ENCODE measurements at regions not wholly inside any gene's neighbourhood (a gene's known extent, or its start where the extent isn't known, plus 50 kb on each side); places are given as distances from the start of the nearest gene placed in this dataset.

DNA sequence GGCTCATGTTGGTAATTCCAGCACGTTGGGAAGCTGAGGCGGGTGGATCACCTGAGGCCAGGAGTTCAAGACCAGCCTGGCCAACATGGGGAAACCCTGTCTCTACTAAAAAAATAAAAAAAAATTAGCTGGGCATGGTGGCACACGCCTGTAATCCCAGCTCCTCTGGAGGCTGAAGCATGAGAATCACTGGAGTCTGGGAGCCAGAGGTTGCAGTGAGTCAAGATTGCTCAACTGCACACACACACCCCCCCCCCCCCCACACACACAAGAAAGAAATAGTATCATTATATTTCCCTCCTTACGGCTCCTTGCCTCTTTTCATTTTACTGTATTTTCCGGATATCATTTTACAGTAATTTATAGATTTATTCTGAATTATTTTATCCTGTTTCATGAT is 963.1 kb upstream of the GOT2 start (continued):
- TF ChIP-seq RAD21 (IDR thresholded peaks at IDR 0.05) (no peak), JUND (IDR thresholded peaks at IDR 0.05) (no peak), NR2F2 (IDR thresholded peaks at IDR 0.05) (no peak), EGR1 (IDR thresholded peaks at IDR 0.05; ENCODE audit: low read depth in 2 of 2) (no peak), RXRA (IDR thresholded peaks at IDR 0.05) (no peak)

DNA sequence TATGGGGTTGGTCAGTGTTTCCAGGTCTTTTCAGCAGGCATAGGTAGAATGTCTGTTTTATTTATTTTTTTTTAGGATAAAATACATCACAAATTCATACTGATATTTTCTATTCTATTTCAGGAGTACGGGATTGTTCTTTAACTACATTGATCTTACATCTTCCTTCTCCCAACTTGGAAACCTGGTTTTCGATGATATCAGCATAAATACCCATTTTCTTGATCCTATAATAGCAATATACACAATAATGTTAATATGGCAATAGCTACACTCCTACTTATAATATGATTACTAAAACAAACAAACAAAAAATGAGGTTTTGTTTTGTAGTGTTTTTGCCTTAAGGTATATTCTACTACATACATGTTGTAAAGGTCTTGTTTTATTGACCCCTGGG is 962.4 kb upstream of the GOT2 start:
- no peaks in the 10 kb centered on the region for H3K4me1 ChIP-seq (ENCODE audit: control insufficient read depth in 4 of 4, insufficient read depth in 4 of 4, low read length in 3 of 4)
- H3K27ac ChIP-seq (ENCODE audit: low read depth in 1 of 2, low read length in 2 of 2), result no peak overlapping the region
- H3K9ac ChIP-seq (ENCODE audit: low read depth in 1 of 2, low read length in 2 of 2), result no peak overlapping the region
- DNase-seq (ENCODE audit: low spot score), result no peak
- H3K9me3 ChIP-seq (ENCODE audit: control insufficient read depth in 4 of 4, low read length in 3 of 4), result peaks cover 0 to 1% (median 0%) of the 10 kb centered on the region in 4 donors
- no peaks in the 10 kb centered on the region for H3K36me3 ChIP-seq (ENCODE audit: control insufficient read depth in 4 of 4, insufficient read depth in 3 of 4, low read depth in 1 of 4, low read length in 3 of 4)
- H3K4me3 ChIP-seq (ENCODE audit: low read depth in 1 of 3, low read length in 3 of 3), result no peak overlapping the region
- no peaks in the 10 kb centered on the region for H3K27me3 ChIP-seq (ENCODE audit: control insufficient read depth in 4 of 4, insufficient read depth in 4 of 4, low read length in 3 of 4)
- 71% methylated on average over 2 of the region's 2 CpGs for WGBS
- no peak for TF ChIP-seq RXRA (IDR thresholded peaks at IDR 0.05)
- no peak for TF ChIP-seq GABPA (IDR thresholded peaks at IDR 0.05 in 1 of 2, conservative IDR thresholded peaks at IDR 0.05 in 1 of 2)
- TF ChIP-seq HNF4G (IDR thresholded peaks at IDR 0.05), result no peak
- TF ChIP-seq, protein P1, sequence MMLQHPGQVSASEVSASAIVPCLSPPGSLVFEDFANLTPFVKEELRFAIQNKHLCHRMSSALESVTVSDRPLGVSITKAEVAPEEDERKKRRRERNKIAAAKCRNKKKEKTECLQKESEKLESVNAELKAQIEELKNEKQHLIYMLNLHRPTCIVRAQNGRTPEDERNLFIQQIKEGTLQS (IDR thresholded peaks at IDR 0.05), result no peak
- TF ChIP-seq YY1 (IDR thresholded peaks at IDR 0.05), result no peak
- TF ChIP-seq, protein P2, sequence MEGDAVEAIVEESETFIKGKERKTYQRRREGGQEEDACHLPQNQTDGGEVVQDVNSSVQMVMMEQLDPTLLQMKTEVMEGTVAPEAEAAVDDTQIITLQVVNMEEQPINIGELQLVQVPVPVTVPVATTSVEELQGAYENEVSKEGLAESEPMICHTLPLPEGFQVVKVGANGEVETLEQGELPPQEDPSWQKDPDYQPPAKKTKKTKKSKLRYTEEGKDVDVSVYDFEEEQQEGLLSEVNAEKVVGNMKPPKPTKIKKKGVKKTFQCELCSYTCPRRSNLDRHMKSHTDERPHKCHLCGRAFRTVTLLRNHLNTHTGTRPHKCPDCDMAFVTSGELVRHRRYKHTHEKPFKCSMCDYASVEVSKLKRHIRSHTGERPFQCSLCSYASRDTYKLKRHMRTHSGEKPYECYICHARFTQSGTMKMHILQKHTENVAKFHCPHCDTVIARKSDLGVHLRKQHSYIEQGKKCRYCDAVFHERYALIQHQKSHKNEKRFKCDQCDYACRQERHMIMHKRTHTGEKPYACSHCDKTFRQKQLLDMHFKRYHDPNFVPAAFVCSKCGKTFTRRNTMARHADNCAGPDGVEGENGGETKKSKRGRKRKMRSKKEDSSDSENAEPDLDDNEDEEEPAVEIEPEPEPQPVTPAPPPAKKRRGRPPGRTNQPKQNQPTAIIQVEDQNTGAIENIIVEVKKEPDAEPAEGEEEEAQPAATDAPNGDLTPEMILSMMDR (IDR thresholded peaks at IDR 0.05; ENCODE audit: low read depth, low read length, missing input control), result no peak
- TF ChIP-seq EGR1 (IDR thresholded peaks at IDR 0.05; ENCODE audit: low read depth in 2 of 2), result no peak
- no peak for TF ChIP-seq RAD21 (IDR thresholded peaks at IDR 0.05)
- TF ChIP-seq, protein P3, sequence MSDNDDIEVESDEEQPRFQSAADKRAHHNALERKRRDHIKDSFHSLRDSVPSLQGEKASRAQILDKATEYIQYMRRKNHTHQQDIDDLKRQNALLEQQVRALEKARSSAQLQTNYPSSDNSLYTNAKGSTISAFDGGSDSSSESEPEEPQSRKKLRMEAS (IDR thresholded peaks at IDR 0.05), result no peak
- TF ChIP-seq TAF1 (conservative IDR thresholded peaks at IDR 0.05), result no peak

DNA sequence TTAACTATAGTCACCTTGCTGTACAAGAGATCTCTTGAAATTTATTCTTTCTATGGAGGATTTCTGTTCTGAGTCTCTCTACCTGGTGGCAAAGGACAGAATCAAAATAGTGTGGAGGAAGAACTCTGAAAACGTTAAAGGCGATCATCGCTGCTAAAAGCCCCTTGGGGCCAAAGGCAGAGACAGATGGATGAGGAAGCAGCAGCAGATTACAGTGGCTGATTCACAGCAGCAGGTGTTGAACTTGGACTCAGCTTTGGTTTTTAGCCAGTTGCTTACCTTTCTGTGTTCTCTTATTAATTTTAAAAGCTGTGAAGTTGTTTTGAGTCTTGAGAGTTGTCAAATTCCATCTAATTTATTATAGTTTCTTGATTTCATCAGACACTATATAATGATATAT is 956.1 kb upstream of the GOT2 start:
- Histone ChIP-seq H3K9ac (ENCODE audit: low read depth in 1 of 2, low read length in 2 of 2) (no peak overlapping the region), H3K27ac (ENCODE audit: low read depth in 1 of 2, low read length in 2 of 2) (no peak overlapping the region), H3K27me3 (ENCODE audit: control insufficient read depth in 4 of 4, insufficient read depth in 4 of 4, low read length in 3 of 4) (no peaks in the 10 kb centered on the region), H3K4me3 (ENCODE audit: low read depth in 1 of 3, low read length in 3 of 3) (no peak overlapping the region), H3K36me3 (ENCODE audit: control insufficient read depth in 4 of 4, insufficient read depth in 3 of 4, low read depth in 1 of 4, low read length in 3 of 4) (no peaks in the 10 kb centered on the region), H3K4me1 (ENCODE audit: control insufficient read depth in 4 of 4, insufficient read depth in 4 of 4, low read length in 3 of 4) (no peaks in the 10 kb centered on the region), H3K9me3 (ENCODE audit: control insufficient read depth in 4 of 4, low read length in 3 of 4) (no peaks in the 10 kb centered on the region)
- no peak for DNase-seq (ENCODE audit: low spot score)
- WGBS, result 65% methylated on average over 3 of the region's 3 CpGs
- TF ChIP-seq, protein P4, sequence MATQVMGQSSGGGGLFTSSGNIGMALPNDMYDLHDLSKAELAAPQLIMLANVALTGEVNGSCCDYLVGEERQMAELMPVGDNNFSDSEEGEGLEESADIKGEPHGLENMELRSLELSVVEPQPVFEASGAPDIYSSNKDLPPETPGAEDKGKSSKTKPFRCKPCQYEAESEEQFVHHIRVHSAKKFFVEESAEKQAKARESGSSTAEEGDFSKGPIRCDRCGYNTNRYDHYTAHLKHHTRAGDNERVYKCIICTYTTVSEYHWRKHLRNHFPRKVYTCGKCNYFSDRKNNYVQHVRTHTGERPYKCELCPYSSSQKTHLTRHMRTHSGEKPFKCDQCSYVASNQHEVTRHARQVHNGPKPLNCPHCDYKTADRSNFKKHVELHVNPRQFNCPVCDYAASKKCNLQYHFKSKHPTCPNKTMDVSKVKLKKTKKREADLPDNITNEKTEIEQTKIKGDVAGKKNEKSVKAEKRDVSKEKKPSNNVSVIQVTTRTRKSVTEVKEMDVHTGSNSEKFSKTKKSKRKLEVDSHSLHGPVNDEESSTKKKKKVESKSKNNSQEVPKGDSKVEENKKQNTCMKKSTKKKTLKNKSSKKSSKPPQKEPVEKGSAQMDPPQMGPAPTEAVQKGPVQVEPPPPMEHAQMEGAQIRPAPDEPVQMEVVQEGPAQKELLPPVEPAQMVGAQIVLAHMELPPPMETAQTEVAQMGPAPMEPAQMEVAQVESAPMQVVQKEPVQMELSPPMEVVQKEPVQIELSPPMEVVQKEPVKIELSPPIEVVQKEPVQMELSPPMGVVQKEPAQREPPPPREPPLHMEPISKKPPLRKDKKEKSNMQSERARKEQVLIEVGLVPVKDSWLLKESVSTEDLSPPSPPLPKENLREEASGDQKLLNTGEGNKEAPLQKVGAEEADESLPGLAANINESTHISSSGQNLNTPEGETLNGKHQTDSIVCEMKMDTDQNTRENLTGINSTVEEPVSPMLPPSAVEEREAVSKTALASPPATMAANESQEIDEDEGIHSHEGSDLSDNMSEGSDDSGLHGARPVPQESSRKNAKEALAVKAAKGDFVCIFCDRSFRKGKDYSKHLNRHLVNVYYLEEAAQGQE (IDR thresholded peaks at IDR 0.05), result no peak
- TF ChIP-seq, protein P1 (IDR thresholded peaks at IDR 0.05), result no peak
- TF ChIP-seq HNF4A (conservative IDR thresholded peaks at IDR 0.05), result no peak

Measured in liver (tissue), 8 donors.